Panc1 (cell line): ENCODE measurements at regions not wholly inside any gene's neighbourhood (a gene's known extent, or its start where the extent isn't known, plus 50 kb on each side); places are given as distances from the start of the nearest gene placed in this dataset.
"Not testable (repeated sequence)": the region's sequence is repeated elsewhere in the genome, so short reads cannot be mapped to it uniquely, and the experiment has no call there.

Source experiments
- ATAC-seq: fragments of 200-7000 bp; cut with Tn5 transposase; 2 replicates; pipeline ENCODE4 v1.9.1; 2020; ENCODE audit warnings: mild to moderate bottlenecking, moderate library complexity
- BruUV-seq: library from RNA; stranded (reverse); fragments of 400-500 nt; replicated peaks from 2 replicates; lab custom pipeline; 2021; lab: Mats Ljungman, UMichigan
- CTCF ChIA-PET: fragments of 300-600 bp; sonication (Branson Sonifier 250); formaldehyde crosslinking; loops from one replicate; lab custom pipeline; 2022; ENCODE audit warnings: antibody characterized with exemption; lab: Charles Lee
- POLR2A ChIA-PET: fragments of 300-600 bp; sonication (Branson Sonifier 250); formaldehyde crosslinking; loops from one replicate; lab custom pipeline; 2022; ENCODE audit warnings: antibody characterized with exemption; lab: Charles Lee
- DNase-seq: peaks from one replicate; pipeline ENCODE4 v3.0.0-alpha.2; 2010; ENCODE audit warnings: low read depth, low spot score
- H3K27ac ChIP-seq: 2 replicates; pipeline ENCODE4 v1.5.1; 2011; ENCODE audit warnings: mild to moderate bottlenecking, low read length, inconsistent platforms
- H3K27me3 ChIP-seq: fragments of 200-500 bp; sonication (Bioruptor generic); 2 replicates; pipeline ENCODE4 v1.6.0; 2014; ENCODE audit warnings: low read length, inconsistent platforms; ENCODE audit not compliant: control insufficient read depth, insufficient read depth
- H3K36me3 ChIP-seq: fragments of 200-500 bp; sonication (Bioruptor generic); 2 replicates; pipeline ENCODE4 v1.5.1; 2014; ENCODE audit warnings: inconsistent platforms, mild to moderate bottlenecking, low read length, moderate library complexity; ENCODE audit not compliant: control insufficient read depth, insufficient read depth
- H3K4me1 ChIP-seq: 2 replicates; pipeline ENCODE4 v1.5.1; 2011; ENCODE audit warnings: inconsistent platforms, mild to moderate bottlenecking, low read length, moderate library complexity; ENCODE audit not compliant: control insufficient read depth, insufficient read depth
- H3K4me3 ChIP-seq, 2 experiments: 2 replicates each; pipeline ENCODE4 v1.5.1; 2011 to 2012; ENCODE audit warnings: low read depth in 2 of 2, low read length in 2 of 2, mild to moderate bottlenecking in 2 of 2, inconsistent platforms in 1 of 2, moderate library complexity in 1 of 2
- H3K9me3 ChIP-seq: fragments of 200-500 bp; sonication (Bioruptor generic); 2 replicates; pipeline ENCODE4 v1.5.1; 2014; ENCODE audit warnings: low read depth, mild to moderate bottlenecking, inconsistent platforms, low read length, moderate library complexity; ENCODE audit not compliant: control insufficient read depth, insufficient read depth
- POLR2AphosphoS5 ChIP-seq: IDR thresholded peaks from 2 replicates; pipeline ENCODE4 v1.6.1; 2012; ENCODE audit warnings: mild to moderate bottlenecking, low read depth, low read length, moderate library complexity
- SIN3A ChIP-seq: IDR thresholded peaks from 2 replicates; pipeline ENCODE4 v1.6.1; 2012; ENCODE audit warnings: low read depth, mild to moderate bottlenecking, low read length, moderate library complexity, borderline replicate concordance; ENCODE audit not compliant: insufficient read depth
- TCF7L2 ChIP-seq: IDR thresholded peaks from 2 replicates; pipeline ENCODE4 v1.6.1; 2011; ENCODE audit warnings: mild to moderate bottlenecking, low read depth, low read length, inconsistent platforms
- in situ Hi-C: cut with HindIII; loops from 2 replicates; pipeline ENCODE4 v1.10.0; 2016; ENCODE audit warnings: low sequenced_read_pairs, low pct_unique_long_range_greater_than_20kb
- intact Hi-C: fragments of 100-400 bp; cut with micrococcal nuclease; formaldehyde crosslinking; loops from one replicate; pipeline ENCODE4 v1.10.0; 2022; ENCODE audit not compliant: unreplicated experiment
- TF ChIP-seq, protein P1 (sequence below): fragments of 450-650 bp; IDR thresholded peaks from 2 replicates; pipeline ENCODE4 v1.5.1; 2017; ENCODE audit warnings: mild to moderate bottlenecking
- TF ChIP-seq, protein P2 (sequence below), 2 experiments: IDR thresholded peaks; 2 replicates each; pipeline ENCODE4 v1.6.1; 2011 to 2012; ENCODE audit warnings: low read depth in 2 of 2, control low read depth in 1 of 2, low read length in 1 of 2, mild to moderate bottlenecking in 1 of 2, moderate library complexity in 1 of 2; ENCODE audit not compliant: insufficient read depth in 1 of 2

DNA sequence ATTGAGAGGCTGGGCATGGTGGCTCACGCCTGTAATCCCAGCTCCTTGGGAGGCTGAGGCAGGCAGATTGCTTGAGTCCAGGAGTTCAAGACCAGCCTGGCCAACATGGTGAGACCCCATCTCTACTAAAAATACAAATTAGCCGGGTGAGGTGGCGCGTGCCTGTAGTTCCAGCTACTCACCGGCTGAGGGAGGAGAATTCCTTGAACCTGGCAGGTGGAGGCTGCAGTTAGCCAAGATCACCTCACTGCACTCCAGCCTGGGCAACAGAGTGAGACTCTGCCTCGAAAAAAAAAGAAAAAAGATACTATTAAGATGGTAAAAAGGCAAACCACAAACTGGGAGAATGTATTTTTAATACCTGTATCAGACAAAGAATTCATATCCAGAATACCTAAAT is 124.2 kb upstream of the RAP1B start:
- H3K4me1 ChIP-seq, intact Hi-C loops, CTCF ChIA-PET, DNase-seq, H3K9me3 ChIP-seq, ATAC-seq, in situ Hi-C loops, H3K27me3 ChIP-seq, H3K36me3 ChIP-seq, POLR2A ChIA-PET, BruUV-seq, H3K4me3 ChIP-seq: not testable (repeated sequence)
- peak overlapping the region; percentile 15; the same call in 1 of the 2 replicates for H3K27ac ChIP-seq

DNA sequence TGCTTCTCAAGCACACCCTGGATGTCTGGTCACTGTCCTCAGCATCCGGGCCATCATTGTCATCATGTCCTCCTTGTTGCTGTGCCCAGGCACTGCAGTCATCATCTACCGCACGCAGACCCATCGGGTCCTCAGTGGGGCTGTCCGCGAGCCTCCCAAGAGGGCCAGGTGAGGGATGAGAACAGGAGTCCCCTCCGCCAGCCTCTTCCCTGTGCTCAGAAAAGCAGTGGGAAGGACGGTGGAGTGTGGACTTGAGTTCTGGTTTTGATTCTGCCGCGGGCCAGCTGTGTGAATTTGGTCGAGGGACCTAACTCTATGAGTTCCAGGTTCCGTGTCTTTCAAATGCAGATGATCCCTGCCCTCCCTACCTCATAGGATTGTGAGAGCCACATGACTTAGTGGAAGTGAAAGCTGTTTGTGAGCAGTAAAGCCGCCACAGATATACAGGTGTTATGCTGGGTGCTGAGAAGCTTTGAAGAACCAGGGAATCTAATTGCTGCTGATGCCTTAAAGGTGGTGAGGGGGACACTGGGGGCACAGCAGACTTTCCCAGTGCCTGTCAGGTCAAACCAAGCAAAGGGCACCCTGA is 122.9 kb upstream of the RAP1B start:
- Histone ChIP-seq H3K27ac (peak overlapping the region; percentile 24; the same call in 1 of the 2 replicates), H3K9me3 (no peaks in the 10 kb centered on the region), H3K4me3 (no peak overlapping the region), H3K4me1 (no peaks in the 10 kb centered on the region), H3K27me3 (no peaks in the 10 kb centered on the region), H3K36me3 (no peaks in the 10 kb centered on the region)
- ChIA-PET CTCF (no interaction called here), POLR2A (no interaction called here)
- BruUV-seq, result no TSS peak
- no peak for ATAC-seq
- in situ Hi-C loops, result no loop called here
- intact Hi-C loops, result no loop called here
- DNase-seq, result no peak
- TF ChIP-seq, protein P1, sequence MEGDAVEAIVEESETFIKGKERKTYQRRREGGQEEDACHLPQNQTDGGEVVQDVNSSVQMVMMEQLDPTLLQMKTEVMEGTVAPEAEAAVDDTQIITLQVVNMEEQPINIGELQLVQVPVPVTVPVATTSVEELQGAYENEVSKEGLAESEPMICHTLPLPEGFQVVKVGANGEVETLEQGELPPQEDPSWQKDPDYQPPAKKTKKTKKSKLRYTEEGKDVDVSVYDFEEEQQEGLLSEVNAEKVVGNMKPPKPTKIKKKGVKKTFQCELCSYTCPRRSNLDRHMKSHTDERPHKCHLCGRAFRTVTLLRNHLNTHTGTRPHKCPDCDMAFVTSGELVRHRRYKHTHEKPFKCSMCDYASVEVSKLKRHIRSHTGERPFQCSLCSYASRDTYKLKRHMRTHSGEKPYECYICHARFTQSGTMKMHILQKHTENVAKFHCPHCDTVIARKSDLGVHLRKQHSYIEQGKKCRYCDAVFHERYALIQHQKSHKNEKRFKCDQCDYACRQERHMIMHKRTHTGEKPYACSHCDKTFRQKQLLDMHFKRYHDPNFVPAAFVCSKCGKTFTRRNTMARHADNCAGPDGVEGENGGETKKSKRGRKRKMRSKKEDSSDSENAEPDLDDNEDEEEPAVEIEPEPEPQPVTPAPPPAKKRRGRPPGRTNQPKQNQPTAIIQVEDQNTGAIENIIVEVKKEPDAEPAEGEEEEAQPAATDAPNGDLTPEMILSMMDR, result no peak
- TF ChIP-seq TCF7L2 (no peak), POLR2AphosphoS5 (no peak), SIN3A (no peak)
- TF ChIP-seq, protein P2, sequence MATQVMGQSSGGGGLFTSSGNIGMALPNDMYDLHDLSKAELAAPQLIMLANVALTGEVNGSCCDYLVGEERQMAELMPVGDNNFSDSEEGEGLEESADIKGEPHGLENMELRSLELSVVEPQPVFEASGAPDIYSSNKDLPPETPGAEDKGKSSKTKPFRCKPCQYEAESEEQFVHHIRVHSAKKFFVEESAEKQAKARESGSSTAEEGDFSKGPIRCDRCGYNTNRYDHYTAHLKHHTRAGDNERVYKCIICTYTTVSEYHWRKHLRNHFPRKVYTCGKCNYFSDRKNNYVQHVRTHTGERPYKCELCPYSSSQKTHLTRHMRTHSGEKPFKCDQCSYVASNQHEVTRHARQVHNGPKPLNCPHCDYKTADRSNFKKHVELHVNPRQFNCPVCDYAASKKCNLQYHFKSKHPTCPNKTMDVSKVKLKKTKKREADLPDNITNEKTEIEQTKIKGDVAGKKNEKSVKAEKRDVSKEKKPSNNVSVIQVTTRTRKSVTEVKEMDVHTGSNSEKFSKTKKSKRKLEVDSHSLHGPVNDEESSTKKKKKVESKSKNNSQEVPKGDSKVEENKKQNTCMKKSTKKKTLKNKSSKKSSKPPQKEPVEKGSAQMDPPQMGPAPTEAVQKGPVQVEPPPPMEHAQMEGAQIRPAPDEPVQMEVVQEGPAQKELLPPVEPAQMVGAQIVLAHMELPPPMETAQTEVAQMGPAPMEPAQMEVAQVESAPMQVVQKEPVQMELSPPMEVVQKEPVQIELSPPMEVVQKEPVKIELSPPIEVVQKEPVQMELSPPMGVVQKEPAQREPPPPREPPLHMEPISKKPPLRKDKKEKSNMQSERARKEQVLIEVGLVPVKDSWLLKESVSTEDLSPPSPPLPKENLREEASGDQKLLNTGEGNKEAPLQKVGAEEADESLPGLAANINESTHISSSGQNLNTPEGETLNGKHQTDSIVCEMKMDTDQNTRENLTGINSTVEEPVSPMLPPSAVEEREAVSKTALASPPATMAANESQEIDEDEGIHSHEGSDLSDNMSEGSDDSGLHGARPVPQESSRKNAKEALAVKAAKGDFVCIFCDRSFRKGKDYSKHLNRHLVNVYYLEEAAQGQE (IDR thresholded peaks at IDR 0.05; ENCODE audit: insufficient read depth in 1 of 2, low read depth in 2 of 2, low read length in 1 of 2), result no peak

DNA sequence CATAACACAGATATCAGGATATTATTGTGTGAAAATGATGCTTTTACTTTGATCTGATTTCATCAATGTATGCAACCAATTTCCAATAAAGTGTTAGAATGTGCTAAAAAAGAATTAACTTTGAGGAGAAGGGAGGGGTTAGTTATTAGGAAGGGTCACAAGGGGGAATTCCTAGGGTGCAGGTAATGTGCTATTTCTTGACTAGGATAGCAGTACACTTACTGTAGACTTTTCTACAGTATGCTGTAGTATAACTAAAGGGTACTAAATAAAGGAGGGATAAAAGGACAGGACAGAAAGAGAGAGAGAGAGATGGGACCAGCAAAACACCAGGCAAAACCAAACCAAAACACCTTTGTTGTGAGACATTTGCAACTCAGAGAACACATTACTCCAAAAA is 121.4 kb upstream of the RAP1B start:
- Histone ChIP-seq H3K9me3 (no peaks in the 10 kb centered on the region), H3K27me3 (no peaks in the 10 kb centered on the region), H3K27ac (no peak overlapping the region; the same call in 1 of the 2 replicates), H3K4me1 (no peaks in the 10 kb centered on the region), H3K4me3 (no peak overlapping the region), H3K36me3 (no peaks in the 10 kb centered on the region)
- no TSS peak for BruUV-seq
- ATAC-seq (no peak), DNase-seq (no peak)
- intact Hi-C loops, result no loop called here
- in situ Hi-C loops, result no loop called here
- CTCF ChIA-PET, result no interaction called here
- TF ChIP-seq TCF7L2 (no peak), POLR2AphosphoS5 (no peak), SIN3A (no peak)
- TF ChIP-seq, protein P2 (IDR thresholded peaks at IDR 0.05; ENCODE audit: insufficient read depth in 1 of 2, low read depth in 2 of 2, low read length in 1 of 2), result no peak
- TF ChIP-seq, protein P1, result no peak
- POLR2A ChIA-PET, result no interaction called here
